Left forelimb (tissue), 1 donor: ENCODE measurements at regions not wholly inside any gene's neighbourhood (a gene's known extent, or its start where the extent isn't known, plus 50 kb on each side); places are given as distances from the start of the nearest gene placed in this dataset.

ENCODE experiments used
- DNase-seq: peaks from one replicate; pipeline ENCODE4 v3.0.0-alpha.2; 2018; ENCODE audit warnings: low spot score

DNA sequence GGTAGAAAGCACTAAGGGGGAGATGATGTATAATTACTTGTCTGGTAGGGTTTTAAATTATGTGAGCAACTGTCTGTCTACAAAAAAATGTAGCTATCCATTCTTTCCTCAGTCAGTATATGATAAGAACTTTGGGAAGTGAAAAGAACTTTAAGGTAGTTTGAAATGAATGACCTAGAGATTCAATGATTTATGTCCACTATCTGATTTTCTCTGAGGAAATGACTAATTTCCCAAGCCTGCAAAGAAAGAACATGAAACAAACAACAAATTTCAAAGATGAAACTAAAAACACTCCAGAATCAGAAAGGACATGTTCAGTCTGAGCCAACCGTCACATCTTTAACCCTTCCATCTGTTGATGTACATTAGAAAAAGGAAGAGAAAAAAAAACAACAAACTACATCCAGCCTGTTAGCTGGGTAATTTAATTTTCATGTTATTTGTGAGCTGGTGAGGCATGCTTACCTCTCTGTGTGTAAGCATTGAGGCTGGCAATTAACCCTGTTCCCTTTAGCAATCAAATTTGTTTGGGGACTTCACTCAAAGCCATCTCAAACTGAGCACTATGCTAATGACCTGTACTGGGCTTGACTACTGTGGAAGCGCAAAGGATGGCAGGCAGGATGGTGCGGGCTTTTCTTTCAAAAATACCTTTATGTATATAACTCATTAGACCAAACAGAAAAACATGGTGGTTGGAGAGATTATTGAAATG is 220.1 kb downstream of the TUSC7 start:
- DNase-seq: no peak

- DNase-seq: no peak
These were observed 221.2 kb downstream of the TUSC7 start for GRCh38 chr3:116930786-116931185.

GRCh38 chr3:116939091-116939490 is 229.5 kb downstream of the TUSC7 start:
- DNase-seq: no peak

GRCh38 chr3:116939550-116939949 is 230.0 kb downstream of the TUSC7 start:
- DNase-seq: no peak

GRCh38 chr3:116940719-116941118 is 231.1 kb downstream of the TUSC7 start:
- no peak for DNase-seq

DNA sequence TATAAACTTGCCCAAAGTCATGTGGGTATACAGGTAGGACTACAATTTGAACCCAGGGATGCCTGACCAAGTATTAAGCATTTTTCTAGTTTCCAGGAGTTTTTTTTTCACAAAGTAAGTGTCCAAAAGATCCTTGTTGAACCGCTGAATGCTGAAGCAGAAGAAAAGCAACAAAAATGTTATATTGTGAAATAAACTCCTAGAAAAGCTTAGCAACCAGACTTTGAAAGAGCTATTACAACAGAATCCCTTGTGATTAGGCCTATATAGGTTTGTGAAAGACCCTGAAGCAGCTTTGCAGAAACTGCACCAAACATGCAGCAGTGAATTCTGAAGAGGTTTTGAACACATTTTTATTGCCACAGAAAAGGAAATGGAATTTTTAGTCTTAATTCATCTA is 236.8 kb downstream of the TUSC7 start:
- no peak for DNase-seq

- no peak for DNase-seq
These were observed 237.6 kb downstream of the TUSC7 start for GRCh38 chr3:116947148-116947547.

DNA sequence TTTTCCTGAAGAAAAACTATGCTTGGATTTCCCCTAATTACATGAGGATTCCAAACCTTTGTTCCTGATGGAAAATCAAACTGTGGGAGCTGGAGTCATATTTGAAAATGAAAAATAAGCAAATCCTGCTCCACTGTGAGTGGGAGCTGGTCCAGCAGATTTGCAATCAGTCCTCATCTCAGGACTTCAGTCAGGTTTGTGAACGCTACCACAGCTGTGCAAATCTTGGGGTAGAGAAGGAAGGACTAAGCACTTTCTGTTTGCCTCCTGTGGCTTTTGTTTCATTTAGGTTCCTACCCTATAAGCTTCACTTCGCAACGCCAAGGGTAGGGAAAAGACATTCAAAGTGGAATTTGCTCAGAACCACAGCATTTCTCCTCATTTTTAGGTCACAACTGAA is 238.2 kb downstream of the TUSC7 start:
- no peak for DNase-seq

GRCh38 chr3:116950301-116951055 is 240.9 kb downstream of the TUSC7 start:
- no peak for DNase-seq

DNA sequence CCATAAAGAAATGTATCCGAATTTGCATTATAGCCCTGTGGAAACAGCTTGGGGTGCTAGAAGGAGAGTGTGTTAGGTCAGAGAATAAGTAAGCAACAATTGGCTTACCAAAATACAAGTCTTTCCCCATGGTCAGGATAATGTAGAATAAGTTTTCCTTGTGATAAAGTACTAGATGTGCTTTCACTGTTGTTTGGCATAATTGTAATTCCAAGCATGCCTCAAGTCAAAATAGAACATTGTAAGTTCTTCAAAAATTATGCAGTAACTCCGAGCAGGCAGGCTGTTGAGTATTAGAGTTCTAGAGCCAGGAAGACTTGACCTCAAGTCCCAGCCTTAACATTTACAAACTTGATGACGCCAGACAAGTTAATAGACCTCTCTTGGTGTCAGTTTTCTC is 242.0 kb downstream of the TUSC7 start:
- DNase-seq: no peak

DNA sequence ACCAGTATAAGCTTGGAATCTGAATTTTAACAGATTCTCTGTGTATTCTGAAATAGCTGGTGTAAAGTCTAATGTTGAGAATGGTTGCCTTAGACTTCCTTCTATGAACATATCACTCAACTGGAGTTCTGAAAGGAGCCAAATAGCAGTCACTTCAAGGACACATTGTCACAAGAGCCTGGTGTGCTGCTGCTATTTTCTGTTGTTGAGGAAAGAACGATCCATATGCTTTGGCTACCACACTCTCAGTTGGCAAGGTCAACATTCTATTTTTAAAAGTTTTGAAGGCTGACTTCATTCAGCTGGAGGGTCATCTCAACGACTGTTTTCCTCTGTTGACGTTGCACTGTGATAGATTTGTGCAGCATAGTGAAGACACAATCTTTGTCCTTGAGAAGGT is 248.7 kb downstream of the TUSC7 start:
- no peak for DNase-seq

GRCh38 chr3:116961106-116961505 is 251.5 kb downstream of the TUSC7 start:
- no peak for DNase-seq

DNA sequence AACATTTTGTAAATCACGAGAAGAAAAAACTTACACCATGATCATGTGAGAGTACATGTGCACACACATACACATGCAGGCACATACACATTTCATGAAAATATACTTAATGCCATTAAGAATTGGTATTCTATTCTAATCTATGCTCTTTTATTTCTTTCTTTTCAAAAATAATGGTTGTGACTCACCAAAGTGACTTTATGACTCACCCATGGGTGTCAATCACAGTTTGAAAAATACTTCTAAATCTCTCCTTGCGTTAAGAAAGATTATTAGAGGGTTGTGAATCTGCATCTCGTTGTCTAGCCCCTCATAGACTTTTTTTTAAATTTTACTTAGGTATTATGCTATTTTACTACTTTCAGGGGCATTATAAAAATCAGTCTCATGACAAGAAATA is 254.2 kb downstream of the TUSC7 start:
- DNase-seq: no peak

DNA sequence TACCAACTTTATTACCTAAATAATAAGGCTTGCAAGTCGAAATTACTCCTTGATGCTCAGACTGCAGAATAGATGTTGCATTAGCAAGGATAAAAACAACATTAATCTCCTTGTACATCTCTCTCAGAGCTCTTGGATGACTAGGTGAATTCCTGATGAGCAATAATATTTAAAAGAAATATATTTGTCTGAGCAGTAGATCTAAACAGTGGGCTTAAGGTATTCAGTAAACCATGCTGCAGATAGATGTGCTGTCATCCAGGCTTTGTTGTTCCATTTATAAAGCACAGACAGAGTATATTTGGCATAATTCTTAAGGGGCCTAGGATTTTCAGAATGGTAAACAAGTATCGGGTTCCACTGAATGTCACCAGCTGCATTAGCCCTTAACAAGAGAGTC is 257.1 kb downstream of the TUSC7 start:
- DNase-seq: no peak

DNA sequence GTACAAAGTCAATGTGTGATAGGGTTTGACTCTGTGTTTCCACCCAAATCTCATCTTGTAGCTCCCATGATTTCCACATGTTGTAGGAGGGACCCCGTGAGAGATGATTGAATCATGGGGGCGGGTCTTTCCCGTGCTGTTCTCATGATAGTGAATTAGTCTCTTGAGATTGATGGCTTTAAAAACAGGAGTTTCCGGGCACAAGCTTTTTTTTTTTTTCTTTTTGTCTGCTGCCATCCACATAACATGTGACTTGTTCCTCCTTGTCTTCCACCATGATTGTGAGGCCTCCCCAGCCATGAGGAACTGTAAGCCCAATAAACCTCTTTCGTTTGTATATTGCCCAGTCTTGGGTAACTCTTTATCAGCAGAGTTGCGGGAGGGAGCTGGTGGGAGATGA is 259.6 kb downstream of the TUSC7 start:
- DNase-seq: no peak

GRCh38 chr3:116969646-116970045 is 260.1 kb downstream of the TUSC7 start:
- DNase-seq: no peak

GRCh38 chr3:116971531-116971930 is 262.0 kb downstream of the TUSC7 start:
- DNase-seq: no peak

DNA sequence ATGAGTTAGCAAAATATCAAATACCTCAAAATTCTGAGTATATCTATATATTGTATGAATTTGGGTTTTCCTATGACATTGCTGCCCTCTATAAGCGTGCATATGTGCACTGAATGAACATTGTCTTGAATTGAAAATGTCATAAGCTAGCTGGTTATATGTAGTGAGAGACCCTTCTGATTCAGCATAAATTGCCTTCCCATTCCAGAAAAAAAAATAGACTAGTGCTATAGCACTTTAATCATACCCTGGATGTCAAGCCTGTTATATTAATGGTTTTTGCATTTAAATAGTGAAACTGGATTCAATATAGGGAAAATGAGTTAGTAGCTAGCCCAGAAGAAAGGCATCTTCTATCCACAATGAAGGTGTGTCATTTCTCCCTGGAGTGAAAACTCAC is 265.1 kb downstream of the TUSC7 start:
- DNase-seq: no peak

DNA sequence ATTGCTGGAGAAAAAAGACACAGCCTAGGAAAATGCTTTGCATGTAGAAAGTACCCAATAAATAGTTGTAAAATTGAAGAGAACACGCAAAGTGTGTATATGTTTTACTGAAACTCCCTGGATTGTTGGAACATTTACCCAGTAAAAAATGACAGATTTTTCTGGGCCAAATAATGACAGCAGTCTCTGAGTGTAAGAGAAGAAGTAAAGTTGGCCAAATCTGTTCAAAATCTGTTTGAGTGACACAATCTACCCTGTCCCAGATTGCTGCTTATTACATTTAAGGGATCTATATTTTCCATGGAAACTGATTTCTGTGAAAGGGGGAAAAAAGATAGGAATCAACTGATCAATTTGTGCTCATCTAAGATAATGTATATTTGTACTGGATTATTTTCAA is 267.9 kb downstream of the TUSC7 start:
- no peak for DNase-seq

GRCh38 chr3:116980099-116980498 is 270.5 kb downstream of the TUSC7 start:
- DNase-seq: no peak

DNA sequence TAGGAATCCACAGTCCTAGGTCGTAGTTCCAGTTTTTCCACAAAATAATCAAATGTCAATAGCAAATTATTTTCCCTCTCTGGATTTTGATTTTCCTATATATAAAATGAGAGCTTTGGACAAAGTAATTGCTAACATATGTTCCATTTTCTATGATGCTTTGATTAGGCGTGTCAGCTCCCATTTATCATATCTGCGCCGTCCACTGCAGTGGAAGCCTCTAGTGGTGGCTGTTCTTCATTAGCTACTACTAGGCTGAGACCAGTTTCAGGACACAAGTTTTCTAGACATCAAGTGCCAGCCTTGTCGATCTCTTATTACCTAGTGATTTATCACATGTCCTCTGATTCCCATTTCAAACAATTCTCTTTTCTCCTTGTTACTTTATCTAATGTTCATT is 271.5 kb downstream of the TUSC7 start:
- DNase-seq: no peak

GRCh38 chr3:116984301-116984700 is 274.7 kb downstream of the TUSC7 start:
- DNase-seq: no peak

GRCh38 chr3:116994351-116994879 is 284.8 kb downstream of the TUSC7 start:
- no peak for DNase-seq

DNA sequence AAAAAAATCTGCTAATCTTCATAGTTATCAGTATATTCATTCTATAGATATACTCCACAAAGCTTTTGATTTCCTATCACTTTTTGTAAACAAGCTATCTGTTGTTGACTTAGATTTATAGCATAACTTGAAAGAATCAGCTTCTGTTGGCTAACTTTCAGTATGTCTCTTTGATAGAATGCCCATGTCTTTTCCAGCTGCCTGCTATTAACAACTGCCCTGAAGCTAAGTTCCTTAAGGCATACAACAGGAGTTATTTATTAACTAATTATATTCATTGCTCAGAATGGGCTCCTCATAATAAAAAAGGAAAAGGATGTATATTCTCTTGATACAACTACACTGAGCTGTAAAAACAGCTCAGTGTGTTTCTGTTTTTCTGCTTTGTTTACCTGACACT is 293.9 kb downstream of the TUSC7 start:
- no peak for DNase-seq
